IPS DF 4.7 (cell line): ENCODE measurements at regions not wholly inside any gene's neighbourhood (a gene's known extent, or its start where the extent isn't known, plus 50 kb on each side); places are given as distances from the start of the nearest gene placed in this dataset.

Source experiments
- DNase-seq: peaks from one replicate; pipeline ENCODE4 v3.0.0-alpha.2; 2013; ENCODE audit warnings: low spot score; ENCODE audit errors: extremely low read depth

DNA sequence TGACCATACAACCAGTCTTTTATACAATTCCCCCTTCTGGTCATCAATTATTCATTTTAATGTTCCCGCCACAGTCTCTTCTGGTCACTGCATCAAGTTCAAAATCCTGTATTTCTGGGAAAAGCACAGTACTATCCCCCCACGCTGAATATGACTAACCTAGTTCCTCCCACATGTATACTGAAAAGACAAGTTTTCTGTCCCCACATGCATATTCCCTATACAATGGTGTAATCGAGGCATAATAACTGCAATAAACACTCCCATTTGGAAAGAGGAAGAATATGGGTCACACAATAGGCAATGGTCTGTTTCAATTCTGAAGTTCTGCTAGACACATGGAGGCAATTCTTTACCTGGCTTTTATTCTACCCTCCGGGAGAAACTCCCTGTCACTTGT lies 344.9 kb downstream of the EFNA5 start:
- DNase-seq = no peak

DNA sequence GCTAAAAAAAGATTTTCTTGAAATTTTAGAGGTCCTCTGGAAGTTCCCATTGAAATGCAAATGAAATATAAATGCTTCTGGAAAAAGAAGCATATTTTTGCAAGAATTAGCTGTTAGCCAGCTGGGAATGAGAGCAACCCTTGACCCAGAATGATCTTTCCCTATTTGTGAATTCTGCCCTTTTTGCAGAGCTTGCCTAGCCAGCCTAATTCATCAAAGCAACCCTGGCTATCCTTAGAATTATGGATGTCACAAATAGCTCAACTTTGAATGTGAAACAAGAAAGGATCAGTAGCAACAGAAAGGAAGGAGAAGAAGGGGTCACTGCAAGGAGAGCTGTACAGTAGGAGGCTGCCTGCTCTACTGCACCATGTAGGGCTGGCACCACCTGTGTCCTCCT lies 345.9 kb downstream of the EFNA5 start:
- DNase-seq = no peak

DNA sequence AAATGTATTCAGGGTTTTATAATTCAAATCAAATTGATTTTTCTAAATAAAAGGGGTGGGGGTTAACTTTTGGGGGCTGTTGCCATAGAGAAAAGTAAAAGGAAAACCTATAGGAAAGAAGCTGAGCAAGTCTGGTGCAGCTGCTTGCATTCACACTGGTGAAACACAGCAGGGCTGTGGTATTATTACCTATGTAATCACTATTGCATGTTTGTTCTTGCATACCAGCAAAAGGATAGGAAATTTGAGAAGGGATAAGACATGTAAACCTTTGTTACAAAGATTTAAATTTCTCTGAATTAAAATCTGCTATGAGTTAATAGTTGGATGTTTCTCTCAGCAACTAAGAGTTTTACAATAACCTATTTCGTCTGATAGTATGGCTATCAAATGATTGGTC lies 346.7 kb downstream of the EFNA5 start:
- DNase-seq = no peak

DNA sequence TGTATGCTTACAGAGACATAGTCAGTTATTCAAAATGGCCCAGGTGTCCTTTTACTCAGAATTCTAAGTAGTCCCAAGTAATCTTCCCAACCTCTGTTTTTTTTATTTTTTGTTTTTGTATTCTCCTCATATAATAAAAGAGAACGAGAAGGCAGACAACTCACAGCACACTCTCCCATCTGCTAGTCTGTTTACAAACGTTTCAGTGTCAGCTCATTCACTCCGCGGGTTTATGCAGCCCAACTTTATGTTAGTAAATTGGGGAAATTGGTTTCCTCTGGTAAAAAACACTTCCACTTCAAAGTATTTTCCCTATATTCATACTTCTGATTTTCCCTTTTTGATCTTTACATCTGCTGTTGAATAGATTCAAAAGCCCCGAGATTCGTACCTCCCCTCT lies 347.2 kb downstream of the EFNA5 start:
- no peak for DNase-seq

DNA sequence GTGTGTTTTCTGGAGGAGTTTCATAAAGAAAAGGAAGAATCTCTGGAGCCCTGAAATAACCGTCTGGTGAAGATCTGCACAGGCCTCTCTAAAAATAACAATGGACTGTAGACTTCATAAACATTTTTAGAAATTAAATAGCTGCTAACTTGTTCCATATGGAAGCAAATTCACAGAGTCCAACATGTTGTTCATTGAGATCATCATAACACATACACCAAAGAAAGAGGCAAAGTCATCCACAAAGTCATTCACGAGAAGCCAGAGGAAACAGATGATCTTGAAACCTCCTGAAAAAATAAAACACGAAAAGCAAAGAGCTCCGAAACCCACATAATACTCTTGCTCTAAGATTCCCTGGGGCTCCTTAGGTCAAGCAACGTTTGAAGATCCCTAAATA lies 347.8 kb downstream of the EFNA5 start:
- DNase-seq = no peak

DNA sequence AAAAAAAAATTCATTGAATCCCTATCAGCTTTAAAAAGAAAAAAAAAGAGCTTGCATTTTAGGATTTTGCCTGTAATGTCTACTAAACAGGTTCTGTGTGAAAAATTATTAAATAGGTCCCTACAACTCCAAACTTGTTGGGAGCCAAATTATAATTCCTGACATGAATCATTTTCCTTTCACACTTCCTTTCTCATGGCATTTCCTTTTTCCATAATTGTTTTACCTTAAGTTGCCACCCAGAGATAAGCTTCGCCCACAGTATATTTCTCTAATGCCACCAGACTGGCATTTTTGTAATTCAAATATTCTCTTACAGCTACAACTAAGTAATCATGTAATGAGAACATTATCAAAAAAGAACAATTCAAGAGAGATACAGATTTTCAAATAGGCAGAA lies 348.8 kb downstream of the EFNA5 start:
- DNase-seq = no peak

DNA sequence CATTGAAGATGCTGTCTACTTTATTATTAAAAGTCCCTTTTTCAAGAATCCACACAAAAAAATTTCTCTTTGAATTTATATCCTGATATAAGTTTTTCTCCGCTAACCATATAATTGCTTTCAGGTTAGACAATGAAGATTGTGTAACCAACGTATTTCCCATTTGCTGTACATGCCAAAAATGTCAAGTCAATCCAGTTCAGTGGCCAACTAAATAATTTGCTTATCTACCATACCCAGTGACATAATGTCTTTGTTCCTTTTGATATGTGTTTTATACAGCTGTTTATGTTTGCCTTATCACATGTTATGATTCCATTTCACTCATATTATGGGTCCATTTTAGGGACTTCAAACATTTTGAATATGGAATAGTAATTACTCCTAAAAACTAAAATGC lies 349.9 kb downstream of the EFNA5 start:
- no peak for DNase-seq

DNA sequence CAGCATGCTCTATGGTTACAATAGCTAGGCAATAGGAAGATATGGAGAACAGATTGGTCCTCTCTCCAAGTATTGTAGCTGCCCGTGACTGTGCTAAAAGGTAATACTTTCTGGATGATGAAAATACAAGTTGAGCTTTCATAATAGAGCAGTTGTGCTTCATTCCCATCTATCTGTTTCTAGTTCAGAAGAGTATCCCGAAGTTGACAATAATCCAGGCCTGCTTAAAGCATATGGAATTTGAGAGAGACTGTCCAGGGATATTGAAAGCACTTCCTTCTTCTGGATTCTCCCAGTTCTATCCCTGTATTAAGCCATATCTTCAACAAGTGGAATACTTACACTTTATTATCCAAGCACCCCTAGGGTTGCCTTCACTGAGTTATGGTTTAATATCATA lies 350.4 kb downstream of the EFNA5 start:
- no peak for DNase-seq

DNA sequence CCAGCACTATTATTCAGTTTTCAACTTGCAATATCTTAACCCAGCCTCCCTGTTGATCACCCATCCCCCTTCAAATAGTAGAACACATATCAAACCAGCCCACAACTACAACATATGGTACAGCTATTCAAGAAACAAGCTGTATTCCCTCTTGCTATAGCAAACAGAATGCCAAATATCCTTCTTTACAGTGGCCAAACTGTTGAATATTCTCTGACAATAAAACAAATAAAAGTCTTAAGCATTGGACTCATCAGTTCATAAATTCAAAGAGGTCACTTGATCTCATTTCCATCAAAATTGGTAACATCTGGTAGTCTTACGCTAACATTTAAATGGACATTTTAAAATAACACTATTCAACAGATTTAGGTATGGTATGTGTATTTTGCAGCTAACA lies 350.8 kb downstream of the EFNA5 start:
- no peak for DNase-seq

DNA sequence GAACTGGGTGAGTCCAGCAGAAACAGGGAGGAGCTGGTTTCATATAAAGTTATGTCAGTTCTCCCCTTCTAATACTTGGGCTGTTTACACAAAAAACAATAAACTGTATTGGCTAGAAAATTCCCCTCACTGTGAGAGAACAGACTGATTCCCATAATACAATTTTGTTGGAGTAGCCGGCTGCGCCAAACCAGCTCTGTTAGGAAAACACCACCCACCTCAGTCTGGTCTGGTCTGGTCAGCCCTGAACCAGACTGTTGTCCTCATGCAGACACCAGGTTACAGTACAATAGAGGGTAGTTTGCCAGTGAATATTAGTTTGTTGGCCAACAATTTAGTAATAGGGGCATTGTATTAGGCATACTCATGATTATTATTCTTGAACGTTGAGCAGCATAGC lies 356.4 kb downstream of the EFNA5 start:
- DNase-seq = no peak

DNA sequence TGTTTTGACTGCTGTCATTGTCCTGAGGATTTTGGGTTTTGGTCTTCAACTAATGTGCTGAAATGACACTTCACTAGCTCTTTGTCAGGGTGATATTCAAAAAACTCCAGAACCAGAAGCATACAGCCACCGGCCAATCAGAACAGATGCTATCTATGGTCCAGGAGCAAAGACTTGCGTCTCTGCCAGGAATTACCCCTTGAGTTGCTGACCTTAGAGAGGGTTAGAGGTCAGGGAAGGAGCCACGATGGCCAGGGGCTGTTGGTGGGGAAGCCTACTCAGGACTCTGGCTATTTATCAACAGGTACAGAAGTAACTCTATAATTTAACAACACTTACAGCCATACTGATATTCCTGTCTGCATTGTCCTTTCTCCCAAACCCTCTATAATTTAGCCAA lies 356.8 kb downstream of the EFNA5 start:
- no peak for DNase-seq

DNA sequence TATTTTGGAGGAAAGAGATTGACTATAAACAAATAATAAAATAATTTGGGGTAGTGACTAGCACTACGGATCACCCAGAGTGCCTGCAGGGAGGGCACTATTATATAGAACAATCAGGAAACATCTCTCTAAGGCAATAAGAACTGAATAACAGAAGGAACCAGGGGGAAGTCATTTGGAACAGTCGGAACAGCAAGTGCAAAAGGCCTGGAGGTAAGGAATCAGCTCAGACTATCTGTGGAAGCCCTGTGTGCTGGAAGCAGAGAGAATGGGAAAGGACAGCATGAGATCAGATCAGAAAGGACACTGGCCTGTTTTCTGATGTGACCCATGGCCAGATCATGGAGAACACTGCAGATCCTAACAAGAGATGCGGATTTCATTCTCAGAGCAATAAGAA lies 357.6 kb downstream of the EFNA5 start:
- no peak for DNase-seq

DNA sequence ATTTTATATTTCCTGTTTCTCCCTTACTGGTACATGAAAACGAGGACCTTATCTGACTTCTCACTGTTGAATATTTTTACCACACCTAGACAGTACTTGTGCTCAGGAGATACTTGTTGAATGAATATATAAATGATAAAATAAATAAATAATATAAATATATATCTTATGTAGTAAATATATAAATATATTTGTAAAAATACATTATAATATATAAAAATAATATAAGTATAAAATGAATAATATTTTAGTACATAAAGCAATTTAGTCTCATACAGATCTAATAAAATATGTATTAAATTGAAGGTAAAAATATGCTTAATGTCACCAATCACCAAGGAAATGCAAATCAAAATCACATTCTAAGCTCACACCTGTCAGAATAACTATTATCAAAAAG lies 360.6 kb downstream of the EFNA5 start:
- no peak for DNase-seq

DNA sequence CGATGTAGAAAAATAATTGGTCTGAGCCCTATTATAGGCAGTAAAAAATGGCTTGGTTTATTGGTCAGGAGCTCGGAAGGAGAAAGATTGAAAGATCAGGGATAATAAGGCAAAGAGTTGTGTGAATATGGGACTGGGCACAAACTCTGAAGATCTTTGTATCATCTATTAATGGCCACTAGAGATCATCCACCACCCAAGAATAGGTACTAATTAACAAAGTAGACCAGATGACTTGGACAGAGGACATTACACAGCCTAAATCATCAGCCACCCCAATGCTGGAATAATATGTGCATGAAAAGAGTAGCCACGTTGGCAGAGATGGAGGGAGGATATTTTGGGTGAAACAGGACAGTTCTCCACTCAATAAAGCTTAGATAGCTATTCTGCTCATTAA lies 364.1 kb downstream of the EFNA5 start:
- DNase-seq = no peak

DNA sequence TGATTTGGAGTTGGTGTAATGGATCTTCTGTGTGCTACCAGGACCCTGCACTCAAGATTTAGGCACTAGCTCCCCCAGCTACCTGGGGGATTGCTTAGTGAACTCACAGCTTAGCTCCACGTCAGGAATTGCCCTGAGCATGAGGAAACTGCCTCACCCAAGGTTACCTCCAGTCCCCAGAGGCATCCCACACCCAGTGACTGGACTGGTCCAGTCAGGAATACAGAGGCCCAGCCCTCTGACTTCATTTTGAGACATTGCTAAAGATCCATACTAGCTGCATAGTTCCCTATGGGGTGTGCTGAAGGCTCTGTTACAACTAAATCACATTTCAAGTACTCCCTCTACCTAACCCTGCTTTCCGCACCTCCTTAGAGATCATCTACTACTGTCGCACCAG lies 364.7 kb downstream of the EFNA5 start:
- DNase-seq = no peak

DNA sequence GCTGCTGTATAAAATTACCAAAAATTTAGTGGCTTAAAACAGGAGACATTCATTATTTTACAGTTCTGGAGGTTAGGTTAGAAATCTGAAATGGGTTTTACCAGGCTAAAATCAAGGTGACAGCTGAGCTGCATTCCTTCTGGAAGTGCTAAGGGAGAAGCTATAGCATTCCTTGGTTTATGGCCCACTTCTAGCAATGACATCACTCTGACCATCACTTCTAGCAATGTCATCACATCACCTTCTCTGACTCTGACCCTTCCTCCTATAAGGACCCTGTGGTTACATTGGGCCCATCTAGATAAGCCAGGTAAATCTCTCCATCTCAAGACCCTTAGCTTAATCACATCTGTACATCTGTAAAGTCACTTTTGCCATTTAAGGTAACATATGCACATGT lies 366.1 kb downstream of the EFNA5 start:
- no peak for DNase-seq

DNA sequence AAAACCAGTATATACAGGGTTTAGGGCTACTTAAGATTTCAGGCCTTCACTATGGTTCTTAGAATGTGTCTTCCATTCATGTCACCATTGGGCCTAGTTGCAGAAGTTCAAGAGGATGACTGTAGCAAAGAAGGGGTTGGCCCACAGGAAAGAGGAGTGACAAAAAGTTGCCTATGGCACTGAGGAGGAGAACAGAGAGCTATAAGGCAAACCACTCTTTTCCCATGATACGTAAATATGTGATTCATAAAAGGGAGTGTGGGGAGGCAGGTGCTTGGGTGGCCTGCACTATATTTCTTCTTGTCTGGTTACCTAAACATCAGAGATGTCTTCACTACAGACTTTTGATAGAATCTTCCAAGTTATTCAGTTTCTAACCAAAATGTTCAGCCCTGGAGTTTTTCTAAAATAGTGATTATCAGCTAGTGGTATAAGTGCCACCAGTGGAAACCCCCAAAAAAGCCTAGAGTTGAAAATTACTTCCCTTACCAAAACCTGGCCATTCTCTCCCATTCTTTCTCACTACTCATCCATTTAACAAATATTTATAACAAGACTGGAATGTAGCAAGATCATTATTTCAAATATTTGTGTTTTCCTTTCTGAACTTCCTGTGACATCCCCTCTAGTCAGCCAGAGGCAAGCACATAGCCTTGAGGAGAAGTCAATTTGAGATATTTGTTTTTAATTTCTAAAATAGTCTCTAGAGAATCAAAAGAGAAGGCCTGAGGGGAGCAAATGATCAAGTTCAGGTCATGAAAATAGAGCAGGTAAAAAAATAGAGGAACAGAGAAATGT lies 367.4 kb downstream of the EFNA5 start:
- DNase-seq = no peak

DNA sequence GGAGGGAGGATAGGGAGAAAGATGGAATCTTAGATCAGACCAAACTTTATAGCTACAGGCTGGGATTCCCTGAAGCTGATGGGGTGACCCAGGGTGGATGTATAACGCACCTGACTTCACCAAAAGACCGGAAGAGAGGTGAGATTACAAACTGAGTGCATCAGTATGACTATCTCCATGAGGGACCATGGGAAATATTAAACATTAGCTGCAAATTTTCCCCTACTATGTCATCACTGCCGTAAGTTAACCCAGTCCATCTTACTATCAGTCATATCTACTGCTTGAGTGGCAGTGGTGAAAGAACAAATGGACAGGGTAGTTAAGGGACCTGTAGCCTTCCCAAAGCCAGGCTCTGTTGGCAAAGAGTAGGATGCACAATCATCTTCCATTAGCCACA lies 368.3 kb downstream of the EFNA5 start:
- no peak for DNase-seq

DNA sequence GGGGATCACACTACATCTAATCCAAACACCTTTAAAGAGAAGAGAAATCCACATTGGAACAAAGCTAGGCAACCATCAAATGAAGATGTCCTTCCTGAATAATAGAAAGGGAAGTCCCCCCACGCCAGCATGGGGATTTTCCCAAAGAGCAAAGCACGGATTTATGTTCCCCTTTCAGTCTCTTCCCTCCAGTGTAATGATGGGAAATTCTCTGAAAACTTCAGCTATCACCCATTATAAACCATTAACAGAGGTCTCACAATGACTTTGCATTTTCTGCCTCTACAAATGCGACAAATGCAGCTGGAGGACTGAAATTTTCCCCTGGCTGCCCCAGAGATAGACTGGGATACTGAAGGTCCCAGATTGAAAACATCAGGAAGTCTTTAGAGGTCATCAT lies 368.7 kb downstream of the EFNA5 start:
- no peak for DNase-seq

DNA sequence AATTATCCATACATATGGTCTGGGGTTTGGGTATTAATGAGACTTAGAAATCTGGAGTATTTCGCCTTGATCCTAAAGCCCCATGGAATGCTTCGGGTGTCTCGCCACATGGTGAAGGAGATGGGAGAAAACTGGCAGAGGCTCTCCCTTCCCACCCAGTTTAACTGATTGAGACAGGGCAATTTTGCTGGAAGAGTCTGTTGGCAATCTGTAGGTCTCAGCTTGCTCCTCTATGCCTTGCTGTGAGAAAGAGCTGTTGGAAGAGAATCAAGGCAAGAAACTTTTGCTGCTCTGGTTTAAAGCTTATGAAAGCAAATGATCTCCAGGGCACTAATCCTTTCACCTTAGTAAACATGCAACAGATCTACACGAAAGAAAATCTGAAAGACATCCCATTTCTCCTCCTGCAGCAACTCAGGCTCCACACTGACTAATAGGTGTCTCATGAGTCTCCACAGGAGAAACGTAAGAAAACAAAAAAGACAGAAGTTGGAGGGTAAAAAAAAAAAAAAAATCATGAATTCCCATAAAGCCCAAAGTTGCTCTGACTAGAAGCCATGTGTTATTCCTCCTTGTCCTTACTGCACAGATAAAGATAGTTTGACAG lies 369.9 kb downstream of the EFNA5 start:
- no peak for DNase-seq

DNA sequence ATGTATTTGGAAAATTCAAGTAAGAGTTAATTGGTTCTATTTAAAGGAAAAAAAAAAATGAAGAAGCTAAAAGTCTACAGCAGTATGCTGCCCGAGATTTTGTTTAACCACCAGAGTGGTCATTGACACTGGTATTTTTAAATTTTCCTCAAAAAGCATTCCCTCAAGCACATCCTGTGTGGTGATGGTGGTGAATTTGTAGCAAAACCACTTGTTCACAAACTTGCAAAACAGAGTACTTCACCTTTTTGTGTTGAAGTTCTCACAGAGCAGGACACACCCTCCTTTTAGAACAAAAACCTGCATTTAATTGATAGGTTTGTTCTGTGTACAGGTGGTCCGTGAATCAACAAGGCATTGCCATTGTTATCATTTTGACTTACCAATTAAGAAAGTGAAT lies 374.2 kb downstream of the EFNA5 start:
- DNase-seq = no peak

DNA sequence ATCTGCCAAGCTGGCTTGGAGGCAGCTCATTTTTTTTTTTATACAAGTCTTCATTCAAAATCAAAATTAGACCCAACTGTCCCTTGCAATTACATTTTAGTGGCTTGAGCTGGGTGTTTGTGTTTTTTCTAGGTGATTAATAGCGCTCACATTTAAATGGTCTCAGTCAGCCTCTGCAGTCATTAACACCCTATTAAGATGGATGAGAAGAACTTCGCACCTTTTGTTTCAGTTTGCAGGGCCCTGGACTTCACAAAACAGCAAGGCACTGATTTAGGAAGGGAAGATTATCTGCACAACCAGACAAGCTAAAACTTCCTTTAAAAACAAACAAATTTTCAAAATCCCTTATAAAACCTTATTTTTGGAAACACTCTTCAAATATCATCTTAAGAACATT lies 374.8 kb downstream of the EFNA5 start:
- no peak for DNase-seq

DNA sequence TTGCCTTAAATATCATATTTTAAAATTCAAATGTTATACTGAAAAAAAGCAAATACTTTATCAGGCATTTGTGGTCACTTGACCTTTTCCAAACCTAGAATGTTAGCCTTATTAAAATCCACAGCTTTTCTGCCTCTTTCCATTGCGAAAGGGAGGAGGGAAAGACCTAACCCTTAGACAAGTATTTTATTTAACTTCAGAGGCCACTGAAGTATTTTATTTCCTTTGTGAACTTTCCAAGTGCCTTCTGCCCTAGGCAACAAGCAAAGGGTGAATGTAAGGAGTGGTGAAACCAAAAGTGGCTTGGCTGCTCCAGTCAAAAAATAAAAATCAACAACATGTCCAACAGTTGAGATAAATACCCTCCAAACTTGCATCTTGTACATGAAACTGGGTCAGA lies 376.1 kb downstream of the EFNA5 start:
- no peak for DNase-seq

DNA sequence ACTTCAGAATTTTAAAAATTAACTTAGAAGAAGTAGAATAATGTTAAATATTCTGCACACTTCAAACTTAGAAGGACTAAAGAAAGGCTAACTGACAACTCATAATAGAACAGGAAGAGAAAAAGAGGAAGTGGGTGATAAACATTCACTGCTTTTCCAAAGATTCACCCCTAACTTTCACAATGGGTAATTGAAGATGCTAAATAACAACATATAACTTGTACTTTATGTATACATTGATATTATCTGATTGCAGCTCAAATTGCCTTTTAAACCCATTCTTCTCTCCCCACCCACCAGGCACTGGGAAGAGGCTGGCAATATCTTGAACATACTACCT lies 376.6 kb downstream of the EFNA5 start:
- DNase-seq = no peak
